ENCODE measurements at regions not wholly inside any gene's neighbourhood (a gene's known extent, or its start where the extent isn't known, plus 50 kb on each side); places are given as distances from the start of the nearest gene placed in this dataset.

DNA sequence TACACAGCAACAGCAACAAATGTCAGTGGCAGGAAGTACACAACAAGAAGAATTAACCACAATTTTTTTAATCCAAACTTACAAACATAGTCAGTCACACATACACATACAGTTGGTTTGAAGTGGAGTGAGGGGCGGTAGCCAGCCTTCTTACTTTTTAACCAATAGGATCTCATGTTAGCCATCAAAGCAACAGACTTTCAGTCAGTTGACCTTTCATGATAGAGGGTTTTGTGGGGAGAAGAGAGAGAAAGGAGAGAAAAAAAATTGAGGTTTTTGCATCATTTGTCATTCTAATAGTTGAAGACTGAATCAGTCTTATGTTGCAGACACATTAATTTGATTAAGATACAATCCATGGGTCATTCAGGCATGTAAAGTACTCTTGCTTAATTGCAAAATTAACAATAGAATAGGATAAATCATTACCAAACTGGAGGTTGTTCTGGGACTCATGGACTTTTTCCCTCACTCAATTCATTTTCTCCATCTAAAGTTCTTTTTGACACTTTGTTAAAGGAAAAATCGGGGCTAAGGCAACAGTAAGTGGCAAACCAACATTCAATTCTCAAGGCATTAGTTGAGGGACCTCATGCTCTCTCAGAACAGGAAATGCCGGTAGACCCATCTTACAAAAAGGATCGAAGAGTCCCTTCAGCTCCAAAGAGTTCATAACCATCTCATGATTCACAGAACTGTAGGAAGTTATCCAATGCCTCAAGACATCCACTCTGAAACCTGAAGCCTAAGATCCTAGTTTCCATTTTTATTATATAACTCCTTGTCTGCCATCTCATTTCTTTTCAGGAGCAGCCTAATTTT is 159.5 kb upstream of the LPP start:
- Histone ChIP-seq H3K9me3 (no peaks in the 10 kb centered on the region), H3K36me3 (ENCODE audit: low read depth, missing control alignments) (no peaks in the 10 kb centered on the region), H3K4me1 (no peaks in the 10 kb centered on the region), H3K4me3 (no peak overlapping the region), H3K27me3 (no peaks in the 10 kb centered on the region), H3K27ac (no peak overlapping the region)
- intact Hi-C loops (cut with DNase I; ENCODE audit: low total_unique reads), result no loop called here
- DNase-seq, result no peak
- TF ChIP-seq CTCF (IDR thresholded peaks at IDR 0.05) (no peak), POLR2A (IDR thresholded peaks at IDR 0.05) (no peak)
- WGBS, 2 donors, result 89 to 93% methylated on average over 4 of the region's 4 CpGs

DNA sequence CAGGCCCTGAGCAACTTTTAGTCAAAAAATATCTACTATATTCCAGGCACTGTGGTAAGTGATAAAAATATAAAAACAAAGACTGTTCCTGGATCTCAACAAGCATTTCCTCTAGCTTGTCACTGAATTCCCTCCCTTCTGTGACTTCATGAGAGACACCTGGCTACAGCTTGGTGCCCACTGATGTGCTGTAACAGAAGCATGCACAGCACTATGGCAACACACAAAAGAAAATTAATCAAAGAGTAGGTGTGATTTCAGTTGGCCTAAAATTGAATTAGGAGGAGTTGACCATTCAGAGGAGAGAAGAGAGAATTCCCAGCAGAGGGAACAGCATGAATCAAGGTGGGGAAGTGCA is 158.9 kb upstream of the LPP start:
- DNase-seq, result no peak
- intact Hi-C loops (cut with DNase I; ENCODE audit: low total_unique reads), result no loop called here
- Histone ChIP-seq H3K4me1 (no peaks in the 10 kb centered on the region), H3K36me3 (ENCODE audit: low read depth, missing control alignments) (no peaks in the 10 kb centered on the region), H3K27ac (no peak overlapping the region), H3K27me3 (no peaks in the 10 kb centered on the region), H3K9me3 (no peaks in the 10 kb centered on the region), H3K4me3 (no peak overlapping the region)
- TF ChIP-seq CTCF (IDR thresholded peaks at IDR 0.05), result no peak
- TF ChIP-seq POLR2A (IDR thresholded peaks at IDR 0.05), result no peak

GRCh38 chr3:187995667-187996066 is 158.3 kb upstream of the LPP start:
- DNase-seq, result no peak
- Histone ChIP-seq H3K9me3 (no peaks in the 10 kb centered on the region), H3K4me3 (no peak overlapping the region), H3K27me3 (no peaks in the 10 kb centered on the region), H3K36me3 (ENCODE audit: low read depth, missing control alignments) (no peaks in the 10 kb centered on the region), H3K27ac (no peak overlapping the region), H3K4me1 (no peaks in the 10 kb centered on the region)
- no peak for TF ChIP-seq POLR2A (IDR thresholded peaks at IDR 0.05)
- no peak for TF ChIP-seq CTCF (IDR thresholded peaks at IDR 0.05)
- intact Hi-C loops (cut with DNase I; ENCODE audit: low total_unique reads), result no loop called here

DNA sequence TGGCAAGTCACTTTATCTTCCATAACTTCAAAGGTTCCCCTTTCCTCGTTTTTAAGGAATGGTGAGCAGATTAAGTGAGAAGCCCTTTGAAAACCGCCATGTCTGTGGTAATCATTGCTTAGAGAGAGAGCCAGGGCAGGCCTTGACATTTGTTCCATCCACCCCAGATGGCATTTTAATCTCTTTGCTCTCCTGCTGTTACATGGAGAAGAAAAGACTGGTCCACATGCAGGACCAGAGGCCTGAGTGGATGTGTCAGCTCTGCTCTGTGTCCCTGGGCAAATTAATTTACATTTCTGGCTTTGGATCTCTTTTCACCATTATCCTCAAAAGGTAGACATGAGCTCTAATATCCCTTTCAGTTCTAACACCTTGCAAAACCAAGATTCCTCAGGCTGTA is 157.3 kb upstream of the LPP start:
- no peaks in the 10 kb centered on the region for H3K9me3 ChIP-seq
- TF ChIP-seq POLR2A (IDR thresholded peaks at IDR 0.05) (no peak), CTCF (IDR thresholded peaks at IDR 0.05) (no peak)
- intact Hi-C loops (cut with DNase I; ENCODE audit: low total_unique reads), result no loop called here
- no peaks in the 10 kb centered on the region for H3K4me1 ChIP-seq
- no peak overlapping the region for H3K4me3 ChIP-seq
- WGBS, 2 donors, result 90% methylated on average over 2 of the region's 2 CpGs
- no peak for DNase-seq
- no peaks in the 10 kb centered on the region for H3K27me3 ChIP-seq
- no peaks in the 10 kb centered on the region for H3K36me3 ChIP-seq (ENCODE audit: low read depth, missing control alignments)
- H3K27ac ChIP-seq, result no peak overlapping the region

GRCh38 chr3:187997490-187997889 is 156.5 kb upstream of the LPP start:
- TF ChIP-seq POLR2A (IDR thresholded peaks at IDR 0.05) (no peak), CTCF (IDR thresholded peaks at IDR 0.05) (no peak)

More at GRCh38 chr3:187997490-187997889, 156.5 kb upstream of the LPP start:
- H3K4me3 ChIP-seq, result no peak overlapping the region
- no peaks in the 10 kb centered on the region for H3K36me3 ChIP-seq (ENCODE audit: low read depth, missing control alignments)
- H3K4me1 ChIP-seq, result no peaks in the 10 kb centered on the region
- no peak overlapping the region for H3K27ac ChIP-seq
- no peaks in the 10 kb centered on the region for H3K9me3 ChIP-seq
- 47 to 65% methylated on average over 5 of the region's 5 CpGs for WGBS, 2 donors
- no peak for DNase-seq
- H3K27me3 ChIP-seq, result no peaks in the 10 kb centered on the region
- intact Hi-C loops (cut with DNase I; ENCODE audit: low total_unique reads), result no loop called here
